SU-DHL-6 (cell line): ENCODE measurements at regions not wholly inside any gene's neighbourhood (a gene's known extent, or its start where the extent isn't known, plus 50 kb on each side); places are given as distances from the start of the nearest gene placed in this dataset.

Experiments used
- CTCF ChIP-seq: fragments of 200-600 bp; sonication (generic); IDR thresholded peaks from one replicate; pipeline ENCODE4 v1.5.1; 2017; ENCODE audit warnings: antibody characterized with exemption, mild to moderate bottlenecking, low read length, moderate library complexity; ENCODE audit not compliant: insufficient read depth, poor library complexity, severe bottlenecking
- EZH2phosphoT487 ChIP-seq: fragments of 200-600 bp; sonication (generic), shearing (Covaris generic); conservative IDR thresholded peaks from 2 replicates; pipeline ENCODE4 v1.6.1; 2018; ENCODE audit warnings: mild to moderate bottlenecking, antibody characterized with exemption, low read length, moderate library complexity, mixed read lengths

- TF ChIP-seq CTCF (no peak), EZH2phosphoT487 (no peak)
Measured at GRCh38 chr7:66741-67140, 125.6 kb upstream of the FAM20C start.
